Activated CD4-positive, alpha-beta memory T cell treated with anti-CD3 and anti-CD28 coated beads, Interleukin-2, amount 10 ng/mL, durations not matched to agents 7 days and 5 days (primary cell): ENCODE measurements at regions not wholly inside any gene's neighbourhood (a gene's known extent, or its start where the extent isn't known, plus 50 kb on each side); places are given as distances from the start of the nearest gene placed in this dataset.
"Not testable (repeated sequence)": the region's sequence is repeated elsewhere in the genome, so short reads cannot be mapped to it uniquely, and the experiment has no call there.

Experiments
- CTCF ChIA-PET: fragments of 350-600 bp; sonication (Branson Sonifier 250); formaldehyde crosslinking; loops from one replicate; lab custom pipeline; 2021; ENCODE audit warnings: antibody characterized with exemption, inconsistent platforms; lab: Charles Lee
- POLR2A ChIA-PET: fragments of 350-600 bp; sonication (Branson Sonifier 250); formaldehyde crosslinking; loops from one replicate; lab custom pipeline; 2021; ENCODE audit warnings: antibody characterized with exemption; lab: Charles Lee
- DNase-seq: peaks from one replicate; pipeline ENCODE4 v3.0.0-alpha.2; 2020
- H3K27ac Mint-ChIP-seq: one replicate; pipeline ENCODE4 v1.8.0; 2021; ENCODE audit warnings: mild to moderate bottlenecking, mixed read lengths
- H3K27me3 Mint-ChIP-seq: one replicate; pipeline ENCODE4 v1.8.0; 2021; ENCODE audit warnings: mixed read lengths
- H3K36me3 Mint-ChIP-seq: one replicate; pipeline ENCODE4 v1.8.0; 2021; ENCODE audit warnings: low read depth, mixed read lengths
- H3K4me1 Mint-ChIP-seq: one replicate; pipeline ENCODE4 v1.8.0; 2021; ENCODE audit warnings: mixed read lengths
- H3K4me3 Mint-ChIP-seq: one replicate; pipeline ENCODE4 v1.8.0; 2021; ENCODE audit warnings: mild to moderate bottlenecking, mixed read lengths
- H3K9me3 Mint-ChIP-seq: one replicate; pipeline ENCODE4 v1.8.0; 2021; ENCODE audit warnings: mixed read lengths

DNA sequence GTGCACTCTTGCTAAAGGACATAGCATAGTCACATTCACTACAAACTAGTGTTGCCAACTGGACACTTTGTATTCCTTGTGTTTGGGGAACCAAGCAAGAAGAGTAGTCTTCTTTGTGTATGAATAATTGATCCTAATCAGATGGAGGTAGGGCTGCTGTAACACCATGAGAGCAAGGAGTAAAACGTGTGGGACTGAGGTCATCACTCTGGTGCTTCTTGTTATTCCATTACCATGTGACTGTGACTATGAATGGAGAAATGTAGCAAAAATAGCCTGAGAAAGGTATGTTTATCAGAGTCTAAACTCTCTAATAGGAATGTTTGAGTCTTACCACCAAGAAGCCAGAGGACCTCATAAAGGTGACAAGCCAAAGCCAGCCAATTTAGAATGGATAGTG lies 966.9 kb downstream of the TAF11L14 start:
- Mint-ChIP-seq H3K9me3 (peaks cover 2% of the 10 kb centered on the region), H3K27me3 (no peaks in the 10 kb centered on the region), H3K4me1 (no peaks in the 10 kb centered on the region), H3K27ac (no peak overlapping the region), H3K4me3 (no peak overlapping the region), H3K36me3 (no peaks in the 10 kb centered on the region)
- DNase-seq, result no peak
- ChIA-PET POLR2A (no interaction called here), CTCF (no interaction called here)

DNA sequence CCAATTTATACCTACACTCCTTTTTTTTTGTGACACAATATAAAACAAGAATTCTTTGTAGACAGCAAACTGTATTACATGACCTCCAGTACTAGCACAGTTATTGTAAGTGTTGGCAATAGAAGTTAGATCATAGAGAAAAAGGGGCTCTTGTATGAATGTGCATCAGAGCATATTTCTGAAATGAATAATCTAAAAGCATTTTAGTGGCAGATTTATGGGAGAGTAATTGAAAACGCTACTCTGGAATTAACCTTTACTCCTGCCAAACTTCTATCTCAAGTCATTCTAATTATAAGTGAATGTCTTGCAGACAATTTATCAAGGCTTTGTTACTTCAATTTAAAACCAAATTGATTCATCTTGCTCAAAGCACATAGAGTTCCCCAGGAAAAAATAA lies 968.1 kb downstream of the TAF11L14 start:
- ChIA-PET CTCF (no interaction called here), POLR2A (no interaction called here)
- Mint-ChIP-seq H3K27ac (no peak overlapping the region), H3K4me3 (no peak overlapping the region), H3K36me3 (no peaks in the 10 kb centered on the region), H3K9me3 (peaks cover 2% of the 10 kb centered on the region), H3K4me1 (no peaks in the 10 kb centered on the region), H3K27me3 (no peaks in the 10 kb centered on the region)
- DNase-seq, result no peak

GRCh38 chr5:18605186-18605585 lies 970.9 kb downstream of the TAF11L14 start:
- Mint-ChIP-seq H3K4me1 (no peaks in the 10 kb centered on the region), H3K27ac (no peak overlapping the region), H3K4me3 (no peak overlapping the region), H3K27me3 (no peaks in the 10 kb centered on the region), H3K9me3 (peaks cover 2% of the 10 kb centered on the region), H3K36me3 (no peaks in the 10 kb centered on the region)
- CTCF ChIA-PET, result no interaction called here
- POLR2A ChIA-PET, result no interaction called here
- no peak for DNase-seq

- H3K27ac Mint-ChIP-seq, result no peak overlapping the region
- H3K27me3 Mint-ChIP-seq, result no peaks in the 10 kb centered on the region
- no peak for DNase-seq
- H3K9me3 Mint-ChIP-seq, result no peaks in the 10 kb centered on the region
- ChIA-PET CTCF (no interaction called here), POLR2A (no interaction called here)
- no peaks in the 10 kb centered on the region for H3K4me1 Mint-ChIP-seq
- no peaks in the 10 kb centered on the region for H3K36me3 Mint-ChIP-seq
- no peak overlapping the region for H3K4me3 Mint-ChIP-seq
These were observed 973.3 kb downstream of the TAF11L14 start for GRCh38 chr5:18607570-18607969.

- H3K27ac Mint-ChIP-seq, POLR2A ChIA-PET, H3K4me1 Mint-ChIP-seq, H3K4me3 Mint-ChIP-seq, H3K36me3 Mint-ChIP-seq, DNase-seq, CTCF ChIA-PET, H3K27me3 Mint-ChIP-seq: not testable (repeated sequence)
- peaks cover 11% of the 10 kb centered on the region for H3K9me3 Mint-ChIP-seq
These were observed 982.9 kb downstream of the TAF11L14 start for GRCh38 chr5:18617191-18617590.

DNA sequence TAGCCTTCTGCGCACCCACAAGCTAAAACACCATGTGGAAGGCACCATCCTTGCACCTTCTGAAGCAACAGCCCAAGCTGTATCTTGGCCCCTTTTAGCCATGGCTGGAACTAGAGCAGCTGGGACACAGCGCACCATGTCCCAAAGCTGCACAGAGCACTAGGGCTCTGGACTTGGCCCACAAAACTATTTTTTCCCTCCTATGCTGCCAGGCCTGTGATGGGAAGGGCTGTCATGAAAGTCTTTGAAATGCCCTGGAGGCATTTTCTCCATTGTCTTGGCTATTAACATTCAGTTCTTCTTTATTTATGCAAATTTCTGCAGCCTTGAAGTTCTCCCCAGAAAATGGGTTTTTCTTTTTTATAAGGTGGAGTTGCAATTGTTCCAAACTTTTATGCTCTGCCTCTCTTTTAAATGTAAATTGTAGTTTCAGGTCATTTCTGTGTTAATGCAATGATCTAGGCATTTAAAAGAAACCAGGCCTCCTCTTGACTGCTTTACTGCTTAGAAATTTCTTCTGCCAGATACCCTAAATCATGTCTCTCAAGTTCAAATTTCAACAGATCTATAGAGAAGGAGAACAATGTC lies 996.3 kb downstream of the TAF11L14 start:
- Mint-ChIP-seq H3K4me3 (no peak overlapping the region), H3K4me1 (no peaks in the 10 kb centered on the region), H3K27ac (no peak overlapping the region), H3K27me3 (no peaks in the 10 kb centered on the region), H3K36me3 (no peaks in the 10 kb centered on the region), H3K9me3 (peaks cover 5% of the 10 kb centered on the region)
- ChIA-PET CTCF (no interaction called here), POLR2A (no interaction called here)
- DNase-seq, result no peak

GRCh38 chr5:18652404-18653215 lies 1018.4 kb downstream of the TAF11L14 start:
- DNase-seq, result no peak
- Mint-ChIP-seq H3K4me3 (no peak overlapping the region), H3K27me3 (no peaks in the 10 kb centered on the region), H3K27ac (no peak overlapping the region), H3K4me1 (no peaks in the 10 kb centered on the region), H3K36me3 (no peaks in the 10 kb centered on the region), H3K9me3 (peaks cover 4% of the 10 kb centered on the region)
- POLR2A ChIA-PET, result no interaction called here
- CTCF ChIA-PET, result no interaction called here

- H3K4me1 Mint-ChIP-seq, result no peaks in the 10 kb centered on the region
- DNase-seq, result no peak
- no peak overlapping the region for H3K4me3 Mint-ChIP-seq
- H3K27ac Mint-ChIP-seq, result no peak overlapping the region
- no peaks in the 10 kb centered on the region for H3K36me3 Mint-ChIP-seq
- ChIA-PET POLR2A (no interaction called here), CTCF (no interaction called here)
- no peaks in the 10 kb centered on the region for H3K27me3 Mint-ChIP-seq
- H3K9me3 Mint-ChIP-seq, result peaks cover 4% of the 10 kb centered on the region
These were observed 1019.0 kb downstream of the TAF11L14 start for GRCh38 chr5:18653216-18653752.

DNA sequence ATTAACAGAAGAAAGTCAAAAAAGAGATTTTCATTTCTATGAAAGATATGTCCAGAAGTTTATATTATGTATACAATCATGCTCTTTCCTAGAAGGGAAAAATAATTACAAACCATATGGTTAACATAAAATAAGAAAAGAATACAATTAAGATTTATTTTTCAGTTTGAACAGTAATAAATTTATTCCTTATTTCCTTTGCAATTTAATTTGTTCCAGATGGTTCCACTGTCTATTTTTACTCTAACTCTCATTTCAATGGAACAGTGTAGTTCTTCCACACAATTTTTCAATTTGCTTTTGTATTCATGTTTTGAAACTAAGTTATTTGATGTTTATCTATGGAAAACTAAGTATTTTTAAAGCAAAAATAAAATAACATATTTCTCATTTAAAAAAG lies 1026.3 kb downstream of the TAF11L14 start:
- POLR2A ChIA-PET, result no interaction called here

DNA sequence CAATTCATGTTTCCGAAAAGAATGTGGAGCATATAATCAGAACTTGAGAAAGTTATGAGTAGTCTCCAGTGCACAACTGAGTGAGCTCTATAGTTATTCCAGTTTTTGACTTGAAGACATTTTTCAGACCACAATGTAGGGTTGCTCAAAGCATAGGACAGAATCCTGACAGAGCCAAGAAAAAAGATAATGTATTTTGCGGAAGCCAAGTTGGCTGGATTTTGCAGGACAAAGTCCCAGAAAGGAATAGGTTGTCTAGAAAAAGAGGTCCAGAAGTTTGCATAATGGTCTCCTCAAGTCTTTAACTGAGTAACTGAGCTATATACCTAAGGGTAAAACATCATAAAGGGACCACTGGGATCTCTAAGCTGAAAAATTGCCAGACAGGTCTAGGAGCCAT lies 1028.0 kb downstream of the TAF11L14 start:
- Mint-ChIP-seq H3K9me3 (no peaks in the 10 kb centered on the region), H3K36me3 (no peaks in the 10 kb centered on the region), H3K4me1 (no peaks in the 10 kb centered on the region), H3K27ac (no peak overlapping the region), H3K4me3 (no peak overlapping the region), H3K27me3 (no peaks in the 10 kb centered on the region)
- ChIA-PET POLR2A (no interaction called here), CTCF (no interaction called here)
- DNase-seq, result no peak

More for the DNA sequence above, 1026.3 kb downstream of the TAF11L14 start:
- DNase-seq, result no peak
- Mint-ChIP-seq H3K36me3 (no peaks in the 10 kb centered on the region), H3K27me3 (no peaks in the 10 kb centered on the region), H3K4me3 (no peak overlapping the region), H3K9me3 (no peaks in the 10 kb centered on the region), H3K4me1 (no peaks in the 10 kb centered on the region), H3K27ac (no peak overlapping the region)
- CTCF ChIA-PET, result no interaction called here

DNA sequence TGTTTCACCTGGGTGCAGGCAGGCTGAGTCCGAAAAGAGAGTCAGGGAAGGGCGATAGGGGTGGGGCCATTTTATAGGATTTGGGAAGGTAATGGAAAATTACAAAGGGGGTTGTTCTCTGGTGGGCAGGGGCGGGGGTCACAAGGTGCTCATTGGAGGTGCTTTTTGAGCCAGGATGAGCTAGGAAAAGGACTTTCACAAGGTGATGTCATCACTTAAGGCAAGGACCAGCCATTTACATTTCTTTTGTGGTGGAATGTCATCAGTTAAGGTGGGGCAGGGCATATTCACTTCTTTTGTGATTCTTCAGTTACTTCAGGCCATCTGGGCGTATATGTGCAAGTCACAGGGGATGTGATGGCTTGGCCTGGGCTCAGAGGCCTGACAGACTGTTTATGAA lies 1040.0 kb downstream of the TAF11L14 start:
- CTCF ChIA-PET, POLR2A ChIA-PET, H3K27ac Mint-ChIP-seq: not testable (repeated sequence)

GRCh38 chr5:18675041-18675440 lies 1040.8 kb downstream of the TAF11L14 start:
- H3K27ac Mint-ChIP-seq, result no peak overlapping the region

More for the DNA sequence above, 1040.0 kb downstream of the TAF11L14 start:
- not testable (repeated sequence) for H3K4me1 Mint-ChIP-seq, H3K36me3 Mint-ChIP-seq, H3K9me3 Mint-ChIP-seq, DNase-seq, H3K4me3 Mint-ChIP-seq, H3K27me3 Mint-ChIP-seq

GRCh38 chr5:18686253-18686652 lies 1052.0 kb downstream of the TAF11L14 start:
- H3K36me3 Mint-ChIP-seq, result no peaks in the 10 kb centered on the region
- POLR2A ChIA-PET, result no interaction called here
- DNase-seq, result no peak
- H3K4me3 Mint-ChIP-seq, result no peak overlapping the region
- no peak overlapping the region for H3K27ac Mint-ChIP-seq
- no peaks in the 10 kb centered on the region for H3K4me1 Mint-ChIP-seq
- CTCF ChIA-PET, result interaction anchor here (0.7 kb wide), 1 partner anchor 13 kb away, joined by 3 read pairs; no protein-coding TSS in a partner anchor
- no peaks in the 10 kb centered on the region for H3K27me3 Mint-ChIP-seq
- H3K9me3 Mint-ChIP-seq, result no peaks in the 10 kb centered on the region

More at GRCh38 chr5:18675041-18675440, 1040.8 kb downstream of the TAF11L14 start:
- Mint-ChIP-seq H3K27me3 (no peaks in the 10 kb centered on the region), H3K4me1 (no peaks in the 10 kb centered on the region), H3K4me3 (no peak overlapping the region), H3K9me3 (no peaks in the 10 kb centered on the region), H3K36me3 (no peaks in the 10 kb centered on the region)
- ChIA-PET CTCF (no interaction called here), POLR2A (no interaction called here)
- no peak for DNase-seq
